H1 (cell line): ENCODE measurements at regions not wholly inside any gene's neighbourhood (a gene's known extent, or its start where the extent isn't known, plus 50 kb on each side); places are given as distances from the start of the nearest gene placed in this dataset.

Source experiments
- CHD2 ChIP-seq: IDR thresholded peaks from 2 replicates; pipeline ENCODE4 v1.6.1; 2012; ENCODE audit warnings: low read length, improper control_type of control experiment
- CTCF ChIP-seq, 3 experiments: IDR thresholded peaks; 1 replicate in 2 of 3; 2 replicates in 1 of 3; pipeline versions ENCODE4 v1.5.1 to v1.6.1; 2011; ENCODE audit warnings: low read length in 3 of 3, mild to moderate bottlenecking in 3 of 3, inconsistent platforms in 2 of 3, low read depth in 1 of 3, moderate library complexity in 1 of 3; ENCODE audit not compliant: insufficient read depth in 1 of 3; ENCODE audit errors: control extremely low read depth in 1 of 3
- EP300 ChIP-seq, 2 experiments: IDR thresholded peaks; 1 replicate in 1 of 2; 2 replicates in 1 of 2; pipeline ENCODE4 v1.6.1; 2011 to 2012; ENCODE audit warnings: low read depth in 2 of 2, low read length in 2 of 2, mild to moderate bottlenecking in 2 of 2, borderline replicate concordance in 1 of 2, inconsistent platforms in 1 of 2, moderate library complexity in 1 of 2
- GTF2F1 ChIP-seq: IDR thresholded peaks from 2 replicates; pipeline ENCODE4 v1.6.1; 2012; ENCODE audit warnings: low read depth, low read length, improper control_type of control experiment, borderline replicate concordance
- HDAC6 ChIP-seq: IDR thresholded peaks from one replicate; pipeline ENCODE4 v1.7.1; 2012; ENCODE audit warnings: low read depth, mild to moderate bottlenecking, inconsistent platforms, low read length, moderate library complexity
- JUND ChIP-seq: IDR thresholded peaks from 2 replicates; pipeline ENCODE4 v1.6.1; 2011; ENCODE audit warnings: mild to moderate bottlenecking, improper control_type of control experiment, low read length
- POLR2A ChIP-seq, 2 experiments: IDR thresholded peaks; 1 replicate in 1 of 2; 2 replicates in 1 of 2; pipeline ENCODE4 v1.6.1; 2011; ENCODE audit warnings: low read depth in 2 of 2, low read length in 2 of 2, mild to moderate bottlenecking in 2 of 2; ENCODE audit errors: control extremely low read depth in 1 of 2
- SP1 ChIP-seq: IDR thresholded peaks from 2 replicates; pipeline ENCODE4 v1.6.1; 2011; ENCODE audit warnings: low read depth, low read length
- ZNF274 ChIP-seq: IDR thresholded peaks from 2 replicates; pipeline ENCODE4 v1.7.0; 2012; ENCODE audit warnings: low read length, borderline replicate concordance; ENCODE audit errors: extremely low read depth

- TF ChIP-seq CTCF (IDR thresholded peaks at IDR 0.05; ENCODE audit: control extremely low read depth in 1 of 3, insufficient read depth in 1 of 3, low read depth in 1 of 3, low read length in 3 of 3) (no peak), SP1 (no peak), HDAC6 (no peak), ZNF274 (no peak), POLR2A (IDR thresholded peaks at IDR 0.05; ENCODE audit: control extremely low read depth in 1 of 2, low read depth in 2 of 2, low read length in 2 of 2) (no peak), GTF2F1 (no peak), CHD2 (no peak), EP300 (IDR thresholded peaks at IDR 0.05; ENCODE audit: borderline replicate concordance in 1 of 2, low read depth in 2 of 2, low read length in 2 of 2) (no peak), JUND (no peak)
Measured at GRCh38 chr10:52988923-52989322, 216.3 kb upstream of the MBL2 start.
